Activated effector memory CD4-positive, alpha-beta T cell treated with anti-CD3 and anti-CD28 coated beads, Interleukin-2, amount 50 U/mL, for 16 hours (primary cell): ENCODE measurements at regions not wholly inside any gene's neighbourhood (a gene's known extent, or its start where the extent isn't known, plus 50 kb on each side); places are given as distances from the start of the nearest gene placed in this dataset.

Experiments
- DNase-seq: peaks from one replicate; pipeline ENCODE4 v3.0.0-alpha.2; 2020

DNA sequence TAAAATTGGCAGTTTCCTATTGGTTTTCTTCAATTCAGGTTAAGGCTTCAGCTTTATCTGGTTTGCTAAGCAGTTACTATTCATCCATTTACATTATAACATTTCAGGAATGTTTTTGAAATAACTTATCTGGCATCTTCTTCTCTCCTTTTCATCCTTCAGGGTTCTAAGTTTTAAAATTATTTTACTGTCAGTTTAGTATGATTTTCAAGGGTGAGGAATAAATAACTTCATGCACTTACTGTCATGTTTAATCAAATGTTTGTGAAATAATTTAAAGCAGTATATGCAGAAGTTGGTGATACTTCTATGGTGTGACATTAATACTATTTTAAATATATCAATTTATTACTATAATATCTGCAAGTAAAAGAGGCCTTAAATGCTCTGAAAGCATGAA lies 338.1 kb upstream of the MMS22L start:
- DNase-seq = no peak

DNA sequence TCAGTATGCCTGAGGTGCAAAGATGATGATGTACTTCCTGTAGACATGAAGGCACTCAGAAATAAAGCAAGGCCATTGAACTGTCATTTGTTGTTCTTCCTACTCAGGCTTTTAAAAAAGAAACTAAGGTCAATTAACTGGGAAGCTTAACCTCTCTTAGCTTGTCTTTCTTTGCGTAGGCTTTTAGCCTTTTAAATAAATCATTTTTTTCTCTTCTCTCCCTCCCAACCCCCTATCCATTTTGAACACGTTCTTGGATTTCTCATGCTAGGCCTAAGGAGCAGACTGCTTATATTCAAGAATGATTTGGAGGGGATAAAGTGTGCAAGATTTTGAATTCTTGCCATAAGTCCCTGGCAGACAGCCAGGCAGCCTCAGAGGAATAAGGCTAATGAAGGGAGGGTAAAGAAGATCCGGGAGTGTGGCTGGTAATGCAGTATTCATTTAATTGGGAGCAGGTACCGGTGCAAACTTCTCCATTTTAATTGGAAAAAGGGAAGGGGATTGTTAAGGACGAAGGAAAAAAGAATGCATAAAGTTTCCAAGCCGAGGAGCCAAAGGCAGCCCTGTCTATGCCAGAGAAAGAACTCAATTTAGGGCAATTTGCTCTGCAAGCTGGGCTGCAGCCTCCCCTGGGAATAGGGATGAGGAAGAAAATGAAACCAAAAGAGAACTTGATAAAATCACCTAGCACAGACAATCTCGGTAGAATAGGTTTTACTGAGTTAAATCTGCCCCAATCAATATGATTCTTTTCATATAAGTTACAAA lies 343.8 kb upstream of the MMS22L start:
- DNase-seq = no peak

DNA sequence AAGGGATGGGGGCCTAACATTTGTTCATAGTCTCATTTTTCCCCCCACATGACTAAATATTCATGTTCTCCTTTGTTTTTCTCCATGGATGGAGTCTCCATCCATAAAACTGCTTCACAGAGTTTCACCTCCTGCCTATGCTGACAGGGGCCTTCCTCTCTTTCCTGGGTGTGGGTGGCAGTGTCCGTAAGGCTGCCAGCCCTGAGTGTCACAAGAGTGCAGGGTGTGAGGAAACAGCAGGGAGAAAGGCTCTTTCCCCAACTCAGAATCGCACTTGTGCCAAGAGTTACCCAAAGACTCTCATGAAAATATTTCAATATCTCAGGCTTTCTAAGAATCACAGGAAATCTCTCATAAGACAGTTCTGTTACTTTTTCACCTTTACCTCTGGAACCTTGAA lies 346.2 kb upstream of the MMS22L start:
- no peak for DNase-seq

DNA sequence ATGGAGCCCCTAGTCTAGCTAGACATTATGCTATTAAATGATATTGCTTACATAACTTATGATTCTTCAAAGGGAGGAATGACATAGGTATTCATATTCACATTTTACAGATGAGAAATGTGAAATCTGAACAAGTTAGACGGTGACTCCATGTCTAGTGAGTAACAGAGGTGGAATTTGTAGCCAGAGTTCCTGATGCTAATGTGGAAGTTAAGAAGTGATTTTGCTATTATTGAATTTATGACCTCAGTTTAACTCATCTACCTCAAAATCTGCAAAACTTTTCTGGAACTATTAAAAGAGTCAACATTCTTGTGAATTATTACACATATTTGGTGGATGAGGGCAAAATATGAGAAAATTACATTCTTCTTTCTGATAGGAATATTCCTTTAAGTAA lies 347.6 kb upstream of the MMS22L start:
- no peak for DNase-seq

DNA sequence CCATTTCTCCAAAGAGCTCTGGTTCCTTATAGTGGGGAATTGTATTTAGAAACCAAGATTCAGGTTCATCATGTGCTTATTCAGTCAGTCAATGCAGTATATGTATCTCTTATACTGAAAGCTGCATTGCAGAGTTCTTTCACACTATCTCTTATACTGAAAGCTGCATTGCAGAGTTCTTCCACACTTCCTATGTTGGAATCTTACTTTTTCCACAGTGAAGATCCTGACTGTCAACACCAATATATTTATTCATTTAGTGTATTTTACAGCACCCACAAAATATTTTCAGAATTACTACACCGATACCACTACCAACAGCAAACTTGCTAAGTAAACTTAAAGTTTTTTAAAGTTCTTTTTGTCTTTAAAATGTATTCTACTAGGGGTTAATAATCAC lies 349.3 kb upstream of the MMS22L start:
- DNase-seq = no peak

DNA sequence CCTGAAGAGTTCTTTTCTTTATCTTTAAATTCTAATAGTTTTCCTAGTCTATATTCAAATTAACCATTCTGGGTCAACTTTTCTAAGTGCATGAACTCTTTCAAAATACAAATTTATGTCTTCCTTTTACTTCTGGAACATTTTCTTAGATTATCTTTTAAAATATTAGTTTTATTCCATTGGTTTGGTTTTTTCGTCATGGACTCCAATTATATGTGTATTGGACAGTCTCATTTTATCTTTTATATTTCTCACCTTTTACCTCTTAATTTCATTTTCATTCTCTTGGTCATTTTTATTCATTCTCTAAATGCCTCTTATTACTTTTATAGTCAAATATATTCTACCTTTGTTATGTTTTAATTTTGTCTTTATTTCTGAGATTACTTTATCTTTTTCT lies 356.7 kb upstream of the MMS22L start:
- no peak for DNase-seq

DNA sequence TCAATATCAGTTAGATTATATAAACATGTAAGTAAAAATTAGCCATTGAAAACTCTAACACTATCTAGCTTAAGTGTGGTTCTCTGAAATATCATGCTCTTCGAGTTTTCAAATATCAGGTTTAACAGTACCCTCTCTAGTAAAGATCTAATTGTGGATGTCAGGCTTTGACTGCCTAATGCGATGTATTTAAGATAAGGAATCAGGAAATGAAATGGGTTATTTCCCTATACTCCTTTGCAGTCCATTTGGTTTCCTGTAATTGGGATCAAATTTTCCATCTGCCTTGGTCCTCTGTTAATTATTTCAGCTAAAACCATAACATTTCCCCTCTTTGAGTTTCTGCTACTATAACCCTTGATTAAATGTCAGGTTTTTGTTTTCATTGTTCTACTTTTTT lies 361.3 kb upstream of the MMS22L start:
- DNase-seq = no peak

DNA sequence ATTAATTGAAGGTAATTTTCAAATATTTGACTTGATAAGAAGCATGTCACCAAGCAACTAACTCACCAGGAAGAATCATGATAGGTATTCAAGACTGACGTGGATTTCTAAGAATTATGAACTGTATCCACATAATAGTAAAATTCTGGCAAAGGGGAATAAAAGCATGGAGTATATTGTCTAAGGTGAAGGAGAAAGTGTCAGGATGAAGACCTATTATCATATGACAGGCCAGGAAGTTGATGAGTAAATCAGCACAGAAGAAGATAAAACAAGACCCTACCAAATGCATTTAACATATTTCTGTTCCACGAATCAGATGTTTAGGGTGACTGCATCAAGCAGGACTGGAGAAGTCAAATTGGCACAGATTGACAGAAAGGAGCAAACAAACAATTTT lies 362.7 kb upstream of the MMS22L start:
- DNase-seq = no peak

DNA sequence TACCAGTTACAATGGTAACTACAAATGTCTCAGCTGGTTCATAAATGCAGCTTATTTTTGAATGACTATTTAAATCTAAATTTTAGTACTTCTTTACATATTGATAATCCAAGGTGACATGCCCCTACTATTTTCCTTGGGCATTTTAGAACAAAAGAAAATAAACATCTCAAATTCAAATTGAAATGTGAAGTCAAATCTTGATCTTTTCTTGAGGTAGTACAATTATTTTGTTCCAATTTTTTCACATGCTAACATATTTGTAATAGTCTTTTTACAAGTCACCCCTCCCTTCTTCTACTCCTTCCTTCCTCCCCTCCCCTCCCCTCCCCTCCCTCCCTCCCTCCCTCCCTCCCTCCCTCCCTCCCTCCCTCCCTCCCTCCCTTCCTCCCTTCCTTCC lies 370.1 kb upstream of the MMS22L start:
- DNase-seq = no peak

DNA sequence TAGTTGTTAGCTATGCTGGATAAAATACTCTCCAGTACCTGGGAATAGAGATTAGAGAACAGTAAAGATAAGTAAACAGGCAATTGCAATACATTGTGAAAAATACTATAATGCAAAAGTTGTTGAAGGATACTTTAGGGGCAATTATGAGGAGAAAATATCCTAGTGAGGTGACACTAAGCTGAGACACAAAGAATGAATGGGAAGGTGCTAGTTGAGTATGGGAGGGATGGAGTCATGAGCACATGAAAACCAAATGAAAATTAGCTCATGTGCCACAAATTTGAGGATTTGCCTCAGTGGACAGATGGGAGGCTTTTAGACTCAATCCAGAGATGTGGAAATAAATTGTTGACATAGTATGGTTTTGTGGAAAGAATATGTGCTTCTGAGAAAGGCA lies 370.5 kb upstream of the MMS22L start:
- no peak for DNase-seq

DNA sequence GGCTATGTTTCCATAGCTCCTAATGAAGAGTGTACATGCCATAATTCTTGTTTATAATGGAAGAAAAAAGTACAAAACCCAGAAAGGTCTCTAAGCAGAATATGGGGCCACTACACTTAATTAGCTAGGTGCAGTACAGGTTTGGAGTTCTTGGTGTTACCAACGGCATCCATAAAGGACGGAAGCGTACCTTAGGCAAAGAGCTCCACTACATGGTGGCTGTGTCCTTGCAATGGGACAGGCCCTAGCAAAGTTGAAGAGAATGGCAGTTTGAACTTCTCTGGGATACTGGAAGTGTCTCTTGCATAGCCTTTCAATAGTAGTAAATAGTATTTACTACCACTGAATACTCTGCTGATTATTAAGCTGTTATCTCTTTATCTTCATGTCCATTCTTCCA lies 371.7 kb upstream of the MMS22L start:
- DNase-seq = no peak

DNA sequence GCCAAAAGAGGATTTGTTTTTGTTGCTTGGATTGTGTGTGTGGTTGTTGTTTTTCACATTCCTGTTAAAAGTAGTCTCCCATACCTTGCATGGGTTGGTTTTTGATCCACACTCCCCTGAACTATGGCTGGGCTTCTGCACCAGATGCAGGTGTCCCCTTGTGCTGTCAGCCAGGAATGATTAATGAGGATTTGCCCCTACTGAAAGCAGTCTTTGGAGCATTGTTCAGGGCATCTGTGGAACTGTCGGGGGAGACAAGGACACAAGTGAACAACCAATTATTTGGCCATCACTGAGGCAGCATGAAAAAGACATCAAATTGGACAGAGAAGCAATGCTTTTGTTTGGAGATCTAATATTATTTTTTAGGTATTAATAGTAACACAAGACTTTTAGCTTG lies 373.2 kb upstream of the MMS22L start:
- DNase-seq = no peak

DNA sequence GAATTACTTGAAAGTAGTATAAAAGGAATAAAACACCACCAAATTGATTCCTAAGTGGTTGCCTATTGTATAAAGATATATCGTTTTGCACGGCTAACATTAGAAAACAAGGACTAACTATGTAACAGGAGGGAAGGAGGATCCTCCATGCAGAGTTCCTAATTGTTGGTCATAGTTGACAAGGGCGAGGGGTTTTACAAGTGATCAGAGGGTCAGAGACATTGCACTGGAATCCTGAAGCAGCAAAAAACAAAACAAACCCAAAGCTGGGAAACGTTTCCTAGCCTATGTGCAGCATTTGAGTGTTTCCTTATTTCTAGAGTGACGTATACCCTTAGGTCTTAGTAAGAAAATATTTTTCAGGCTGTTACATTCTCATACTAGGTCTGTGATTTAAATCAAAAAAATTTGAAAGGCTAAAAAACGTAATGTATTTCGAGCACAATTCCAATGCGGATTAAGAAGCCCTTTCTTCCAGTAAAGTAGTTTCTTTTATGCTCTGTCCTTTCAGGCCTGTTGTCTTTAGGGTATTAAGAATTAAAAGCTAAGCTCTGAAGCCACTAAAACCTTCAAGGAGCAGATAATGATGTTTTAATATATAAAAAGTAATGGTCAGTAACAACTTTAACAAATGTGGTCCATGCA lies 373.8 kb upstream of the MMS22L start:
- no peak for DNase-seq

DNA sequence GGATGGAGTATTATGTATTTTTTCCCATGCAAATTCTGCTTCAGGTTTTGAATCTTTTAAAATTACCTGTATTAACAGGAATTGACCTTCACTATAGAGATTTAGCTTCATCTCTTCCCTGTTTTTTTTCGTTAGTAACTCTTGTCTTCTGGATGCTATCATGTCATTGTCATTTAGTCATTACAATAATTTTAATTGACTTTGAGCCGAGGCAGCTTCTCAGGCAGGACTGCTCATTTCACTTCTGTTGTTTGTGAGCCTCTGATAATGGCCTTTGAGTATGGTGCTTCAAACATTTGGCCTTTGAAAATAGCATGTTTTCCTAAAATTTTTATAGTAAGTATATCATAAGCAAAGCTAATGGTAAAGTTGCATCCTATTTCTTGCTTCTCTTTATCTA lies 375.1 kb upstream of the MMS22L start:
- DNase-seq = no peak

DNA sequence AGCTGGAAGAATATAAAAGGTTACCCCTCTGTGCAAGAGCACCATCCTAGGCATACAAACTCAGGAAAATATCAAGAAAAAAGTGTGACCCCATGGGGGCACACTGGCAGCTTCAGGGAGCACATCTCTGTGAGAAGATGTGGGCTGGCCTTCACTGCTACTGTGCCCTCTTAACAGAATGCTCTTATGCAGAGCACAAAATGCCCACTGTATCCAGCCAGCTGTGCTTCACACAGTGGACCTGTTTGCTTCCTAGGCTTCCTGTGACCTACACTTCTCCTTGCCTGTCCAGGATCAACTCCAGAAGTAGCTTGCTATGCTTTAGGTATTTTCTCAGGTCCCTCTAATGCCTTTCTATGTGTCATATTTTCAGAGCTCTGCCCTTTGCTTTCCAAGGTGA lies 380.2 kb upstream of the MMS22L start:
- DNase-seq = no peak

DNA sequence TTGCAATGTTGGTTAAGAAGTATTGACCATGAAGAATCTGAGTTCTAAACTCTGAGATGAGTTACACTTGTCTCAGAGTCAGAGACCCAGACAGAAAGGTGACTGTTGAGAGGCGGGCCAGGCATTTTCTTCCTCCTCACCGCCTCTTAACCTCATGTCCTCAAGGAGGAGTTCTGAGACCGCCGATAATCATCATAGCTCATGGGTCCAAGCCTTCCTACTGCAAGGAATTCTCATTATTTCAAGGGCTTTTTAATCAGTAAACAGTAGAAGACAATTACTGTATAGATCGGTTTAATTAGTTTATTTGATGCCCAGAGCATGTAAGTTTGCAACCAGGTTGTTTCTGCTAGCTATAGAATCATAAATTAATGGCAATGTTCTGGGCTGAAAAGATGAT lies 382.4 kb upstream of the MMS22L start:
- DNase-seq = no peak

DNA sequence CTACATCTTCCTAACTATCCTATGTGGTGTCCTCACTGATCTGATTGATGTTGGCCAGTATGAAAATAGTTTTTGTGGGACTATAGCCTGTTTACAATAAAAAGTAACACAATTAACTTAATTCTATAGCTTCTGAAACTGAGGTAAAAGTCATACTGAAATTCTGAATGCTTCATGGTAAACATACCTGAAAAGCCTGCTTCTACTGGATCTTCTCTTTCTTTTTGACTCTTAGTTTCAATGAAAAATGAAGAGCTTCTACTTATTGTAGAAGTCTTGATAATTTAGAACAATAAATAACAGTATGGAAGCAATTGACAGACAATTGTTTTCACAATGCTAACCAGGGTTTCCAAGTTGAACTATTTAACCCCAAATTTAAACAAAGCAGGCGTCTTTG lies 383.9 kb upstream of the MMS22L start:
- DNase-seq = no peak

DNA sequence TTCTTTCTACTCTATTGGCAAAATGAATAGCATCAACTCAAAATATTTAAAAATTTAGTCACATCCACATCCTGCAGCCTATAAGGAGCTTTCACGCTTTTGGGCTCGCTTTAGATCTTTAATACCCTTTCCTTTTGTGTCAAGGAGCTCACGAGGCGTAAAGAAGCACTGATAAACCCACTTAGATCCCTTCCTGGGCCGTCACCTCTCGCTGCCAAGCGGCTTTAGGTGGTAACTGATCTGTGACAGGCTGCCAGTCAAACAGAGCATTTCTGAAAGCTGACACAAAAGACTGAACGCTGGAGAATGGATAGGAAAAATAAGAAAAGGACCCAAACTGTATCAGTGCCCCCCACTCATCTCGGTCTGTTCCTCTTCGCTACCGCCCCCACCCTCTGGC lies 385.7 kb upstream of the MMS22L start:
- DNase-seq = no peak

DNA sequence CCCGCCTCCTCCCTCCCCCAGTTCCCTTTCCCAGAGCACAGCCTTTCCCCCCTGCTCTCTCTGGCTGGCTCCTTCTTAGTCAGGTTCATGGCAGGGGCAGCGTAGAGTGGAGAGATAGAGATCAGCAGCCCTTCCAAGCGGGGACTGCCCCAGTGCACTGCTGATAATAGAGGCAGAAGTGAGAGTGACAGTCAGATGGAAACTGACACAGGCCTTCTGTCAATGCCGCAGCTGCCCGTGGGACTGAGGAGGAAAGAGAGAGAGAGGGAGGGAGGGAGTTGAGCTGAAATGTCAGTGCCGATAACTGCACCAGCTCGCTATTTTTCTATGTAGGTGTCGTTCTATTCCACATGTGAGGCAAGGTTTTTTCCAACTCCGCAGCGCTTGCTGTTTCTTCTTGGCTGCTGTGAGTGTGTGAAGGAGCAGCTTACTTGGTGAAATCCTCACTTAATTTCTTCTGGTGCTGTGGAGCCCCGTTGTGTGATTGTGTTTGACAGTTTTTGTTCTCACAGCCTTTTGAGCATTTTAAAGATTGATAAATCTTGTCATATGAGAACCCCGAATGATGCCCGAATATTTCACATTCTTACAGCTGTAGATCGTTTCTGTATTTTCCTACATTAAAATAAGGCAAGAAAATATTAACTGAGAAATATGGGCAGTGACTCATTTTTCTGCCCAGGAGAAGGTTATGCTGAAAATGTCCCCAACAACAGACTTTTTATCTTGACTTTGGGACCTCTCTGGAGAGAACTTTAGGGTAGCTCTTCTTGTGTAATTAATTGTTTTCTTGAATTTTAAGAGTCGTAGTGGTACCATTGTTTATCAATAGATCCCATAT lies 386.4 kb upstream of the MMS22L start:
- no peak for DNase-seq

DNA sequence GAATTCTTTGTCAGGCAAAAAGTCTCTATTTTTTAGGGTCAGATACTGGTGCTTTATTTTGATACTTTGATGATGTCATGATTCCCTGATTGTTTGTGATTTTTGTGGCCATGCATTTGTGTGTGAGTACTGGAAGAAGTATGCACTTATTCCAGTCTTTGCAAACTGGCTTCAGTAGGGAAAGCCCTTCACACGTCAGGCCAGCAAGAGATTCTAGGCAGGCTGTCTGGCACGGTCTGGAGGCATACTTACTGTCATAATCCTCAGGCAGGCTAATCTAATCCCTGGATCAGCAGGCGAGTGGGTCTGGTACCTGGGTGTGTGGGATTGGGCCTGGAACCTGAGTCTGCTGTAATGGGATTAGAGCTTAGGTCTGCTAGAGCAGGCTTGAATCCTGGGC lies 391.8 kb upstream of the MMS22L start:
- no peak for DNase-seq

DNA sequence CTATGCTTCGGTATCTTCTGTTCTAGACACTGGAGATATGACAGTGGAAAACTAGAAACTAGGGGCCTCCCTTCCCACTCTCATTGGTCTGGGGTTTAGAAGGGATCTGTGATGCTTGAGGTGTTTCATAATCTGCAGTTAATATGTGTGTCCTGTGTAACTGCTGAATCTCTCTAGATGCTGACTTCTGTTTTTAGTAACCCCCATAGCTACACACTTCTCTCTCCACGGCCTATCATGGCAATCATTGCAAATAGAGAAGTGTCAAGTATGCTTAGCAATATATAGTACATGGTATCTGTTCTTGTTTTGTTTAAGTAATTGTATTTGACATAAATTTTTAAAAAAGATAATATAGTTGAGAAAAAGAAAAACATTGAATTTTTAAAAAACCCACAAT lies 394.6 kb upstream of the MMS22L start:
- DNase-seq = no peak

DNA sequence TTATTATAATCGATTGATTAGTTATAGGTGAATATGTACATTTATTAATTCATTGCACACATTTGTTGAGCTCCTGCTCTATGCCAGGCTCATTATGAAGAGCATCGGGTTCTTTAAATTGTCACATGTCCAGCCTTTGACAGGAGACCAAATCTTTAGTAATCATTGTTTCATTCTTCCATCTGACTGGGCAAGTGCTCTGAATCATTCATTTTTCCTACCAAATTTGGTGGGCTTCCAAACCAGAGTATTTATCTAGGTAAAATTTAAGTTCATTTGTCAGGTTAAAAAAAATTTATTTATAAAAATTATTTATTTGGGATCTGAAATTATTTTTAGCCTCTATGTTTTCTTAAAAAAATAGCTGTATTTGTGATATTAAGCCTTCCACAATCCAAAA lies 404.9 kb upstream of the MMS22L start:
- no peak for DNase-seq

DNA sequence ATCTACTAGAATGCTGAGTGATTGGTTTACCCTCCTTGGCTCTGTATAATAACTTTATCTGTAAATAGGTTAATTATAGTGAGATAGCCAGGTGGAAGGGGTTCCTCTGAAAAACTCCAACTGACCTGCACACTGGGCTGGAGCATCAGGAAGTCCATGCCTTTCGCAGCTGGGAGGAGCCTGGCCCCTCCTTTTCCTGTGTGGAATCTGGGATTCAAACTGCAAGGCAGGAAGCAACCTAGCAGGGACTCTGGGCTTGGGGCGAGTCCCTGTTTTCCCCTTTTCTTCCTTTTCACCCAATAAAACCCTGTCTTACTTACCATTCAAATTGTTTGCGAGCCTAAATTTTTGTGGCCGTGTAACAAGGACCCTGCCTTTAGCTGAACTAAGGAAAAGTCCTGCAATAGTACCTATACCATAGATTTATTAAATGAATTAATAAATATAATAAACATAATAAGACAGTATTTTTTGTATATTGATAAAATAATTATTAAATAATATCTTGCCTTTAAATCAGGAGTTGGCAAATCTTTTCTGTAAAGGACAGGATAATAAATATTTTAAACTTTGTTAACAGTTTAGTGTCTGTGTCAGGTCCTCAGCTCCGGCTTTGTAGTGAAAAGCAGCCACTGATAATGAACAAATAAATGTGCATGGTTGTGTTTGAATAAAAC lies 406.2 kb upstream of the MMS22L start:
- no peak for DNase-seq

DNA sequence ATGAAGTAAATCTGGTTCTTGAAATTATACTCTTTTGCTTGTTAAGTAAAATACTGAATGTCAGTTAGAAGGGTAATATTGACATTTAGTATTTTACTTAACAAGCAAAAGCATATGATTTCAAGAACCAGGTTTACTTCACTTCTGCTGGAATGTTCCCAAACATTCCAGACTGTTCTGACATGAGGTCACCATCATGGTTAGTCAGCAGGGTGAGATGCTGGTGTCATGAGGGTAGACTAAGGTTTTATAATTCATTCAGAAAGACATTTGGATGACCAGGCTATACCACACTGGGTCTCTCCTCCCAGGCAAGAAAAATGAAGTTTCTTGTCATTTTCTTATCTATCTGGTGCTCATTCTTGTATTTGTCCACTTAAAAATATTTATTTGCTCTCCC lies 414.4 kb upstream of the MMS22L start:
- DNase-seq = no peak
